NCI-H774 (cell line): ENCODE measurements at regions not wholly inside any gene's neighbourhood (a gene's known extent, or its start where the extent isn't known, plus 50 kb on each side); places are given as distances from the start of the nearest gene placed in this dataset.

Experiments used
- DNase-seq: peaks from one replicate; lab custom pipeline; 2025; lab: John Stamatoyannopoulos, UW

GRCh38 chr18:8944871-8945245, 157.6 kb upstream of the NDUFV2 start:
- no peak for DNase-seq

- no peak for DNase-seq
Measured at GRCh38 chr18:8945514-8945913, 157.0 kb upstream of the NDUFV2 start.

DNA sequence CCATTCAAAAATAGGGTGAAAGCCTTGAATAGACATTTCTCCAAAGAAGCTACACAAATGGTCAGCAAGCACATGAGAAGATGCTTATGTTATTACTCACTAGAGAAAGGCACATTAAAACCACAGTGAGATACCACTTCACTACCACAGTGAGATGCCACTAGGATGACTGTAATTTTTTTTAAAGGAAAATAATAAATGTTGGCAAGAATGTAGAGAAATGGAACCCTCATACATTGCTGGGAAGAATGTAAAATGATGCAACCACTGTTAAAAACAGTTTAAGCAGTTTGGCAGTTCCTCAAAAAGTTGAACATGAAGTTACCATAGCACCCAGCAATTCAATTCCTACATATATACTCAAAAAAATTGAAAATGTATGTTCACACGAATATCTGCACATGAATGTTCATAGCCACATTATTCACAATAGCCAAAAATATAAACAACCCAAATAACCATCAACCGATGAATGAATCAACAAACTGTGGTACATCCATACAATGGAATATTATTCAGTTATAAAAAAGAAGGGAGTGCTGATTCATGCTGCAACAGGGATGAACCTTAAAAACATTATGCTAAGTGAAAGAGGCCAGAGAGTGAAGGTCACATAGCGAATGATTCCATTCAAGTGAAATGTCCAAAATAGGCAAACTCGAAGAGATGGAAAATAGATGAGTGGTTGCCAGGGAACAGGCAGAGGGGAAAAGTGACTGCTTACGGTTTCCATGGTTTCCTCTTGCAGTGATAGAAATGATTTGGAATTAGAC, 156.2 kb upstream of the NDUFV2 start:
- no peak for DNase-seq

- no peak for DNase-seq
Measured at GRCh38 chr18:8947566-8947965, 154.9 kb upstream of the NDUFV2 start.

DNA sequence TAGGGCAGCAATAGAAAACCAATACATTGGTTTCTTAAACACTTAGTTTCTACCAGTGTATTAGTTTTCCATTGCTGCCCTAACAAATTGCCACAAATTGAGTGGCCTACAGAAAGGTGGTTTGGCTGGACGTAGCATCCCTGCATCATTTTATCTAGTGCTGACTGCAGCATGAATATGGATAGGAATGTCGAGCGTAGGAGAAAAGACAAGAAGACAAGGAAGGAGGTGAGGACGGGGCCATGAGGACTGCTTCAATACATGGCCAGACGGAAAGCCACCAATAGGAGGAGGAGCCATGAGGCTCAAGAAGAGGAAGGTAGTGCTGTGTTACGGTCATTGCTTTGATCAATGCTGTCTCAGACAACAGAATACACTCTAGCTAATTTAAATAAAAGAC, 154.5 kb upstream of the NDUFV2 start:
- DNase-seq = no peak

DNA sequence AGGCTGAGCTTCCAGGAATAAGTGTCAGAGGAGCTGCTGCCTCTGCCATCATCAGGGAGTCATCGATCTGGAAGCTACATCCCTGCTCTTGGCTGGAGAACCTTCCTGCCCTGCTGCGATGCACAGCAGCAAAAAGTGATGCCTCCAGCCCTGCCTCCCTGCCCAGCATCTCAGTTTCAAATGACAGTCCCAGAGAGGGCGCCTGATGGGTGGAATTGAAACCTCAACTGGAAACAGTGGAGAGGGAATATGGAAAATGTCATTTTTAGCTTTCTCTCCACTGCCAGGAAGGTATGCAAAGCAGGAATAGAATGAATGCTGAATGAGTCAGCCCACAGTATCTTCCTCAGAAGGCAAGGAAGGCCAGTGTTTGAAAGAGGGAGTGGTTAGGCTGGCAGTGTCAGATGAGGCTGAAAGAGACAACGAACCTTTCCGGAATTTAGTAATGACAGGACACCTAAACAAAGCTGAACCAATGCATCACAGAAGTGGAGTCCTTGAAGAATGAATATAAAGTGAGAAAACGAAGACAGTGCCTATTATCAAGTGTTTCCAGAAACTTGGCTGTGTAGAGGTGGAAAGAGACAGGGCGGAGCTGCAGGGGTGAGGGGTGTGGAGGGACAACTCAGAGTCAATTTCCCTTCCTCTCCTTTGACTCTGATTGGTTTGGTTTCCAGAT, 153.9 kb upstream of the NDUFV2 start:
- DNase-seq = no peak

GRCh38 chr18:8949206-8949605, 153.3 kb upstream of the NDUFV2 start:
- DNase-seq = no peak

DNA sequence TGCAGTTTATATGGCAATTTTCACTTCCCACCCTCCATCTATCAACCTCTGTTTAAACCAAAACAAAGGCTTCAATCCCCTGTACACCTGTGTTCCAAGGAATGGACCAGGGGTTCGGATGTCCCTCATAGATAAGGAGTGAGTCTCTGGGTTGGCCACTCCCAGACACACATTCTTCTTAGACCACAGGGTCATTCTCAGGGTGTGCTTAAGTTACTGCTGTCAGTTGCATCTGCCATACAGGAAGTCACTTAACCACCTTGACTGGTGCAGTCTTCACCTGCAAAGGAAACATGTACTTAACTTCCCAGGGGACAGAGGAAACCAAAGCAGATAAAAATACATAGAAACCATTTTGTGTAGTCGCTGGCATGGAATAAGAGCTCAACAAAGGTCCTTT, 151.0 kb upstream of the NDUFV2 start:
- no peak for DNase-seq

GRCh38 chr18:8952174-8952573, 150.3 kb upstream of the NDUFV2 start:
- DNase-seq = no peak

DNA sequence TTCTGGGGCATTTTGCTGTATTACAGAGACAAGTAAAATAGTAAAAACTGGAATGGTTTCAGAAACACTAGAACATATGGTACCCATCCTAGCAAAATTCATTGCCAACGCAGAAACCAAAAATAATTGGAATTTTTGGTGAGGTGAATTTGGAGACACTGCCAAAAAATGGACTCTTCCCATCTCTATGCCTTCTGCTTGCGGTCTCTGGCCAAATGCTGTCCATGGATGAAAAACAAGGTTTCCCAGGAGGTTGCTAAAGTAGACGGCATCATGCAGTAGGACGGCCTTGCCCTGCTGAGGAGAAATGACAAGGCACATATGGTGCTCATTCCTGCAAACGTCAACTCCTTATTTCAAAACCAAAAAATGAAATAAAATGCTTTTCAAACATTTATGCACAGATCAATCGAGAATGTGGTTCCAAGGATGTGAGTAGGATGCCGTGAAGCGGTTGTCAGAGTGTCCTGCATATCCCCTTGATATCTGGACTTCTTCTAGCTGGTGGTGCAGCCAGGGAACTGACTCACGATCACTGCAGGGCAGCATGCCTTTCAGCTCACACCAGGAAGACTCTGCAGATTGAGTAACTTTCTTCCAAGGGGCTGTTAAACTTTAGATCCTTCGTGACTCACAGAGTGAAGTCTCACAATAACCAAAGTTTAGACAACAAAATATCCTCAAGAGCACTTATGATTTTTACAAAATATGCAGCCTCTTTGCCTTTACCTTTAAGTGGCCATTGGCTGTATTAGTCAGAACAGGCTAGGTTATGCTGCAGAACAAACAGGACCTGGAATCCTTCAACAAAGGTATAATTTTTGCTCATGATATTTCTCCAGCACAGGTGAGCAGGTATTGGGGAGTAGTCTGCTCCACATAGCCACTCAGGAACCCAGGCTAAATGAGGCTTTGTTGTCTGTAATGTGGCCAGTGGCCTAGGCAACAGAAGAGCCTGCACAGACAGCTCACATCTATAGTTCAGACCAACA, 149.4 kb upstream of the NDUFV2 start:
- no peak for DNase-seq

GRCh38 chr18:8957731-8958130, 144.8 kb upstream of the NDUFV2 start:
- no peak for DNase-seq

DNA sequence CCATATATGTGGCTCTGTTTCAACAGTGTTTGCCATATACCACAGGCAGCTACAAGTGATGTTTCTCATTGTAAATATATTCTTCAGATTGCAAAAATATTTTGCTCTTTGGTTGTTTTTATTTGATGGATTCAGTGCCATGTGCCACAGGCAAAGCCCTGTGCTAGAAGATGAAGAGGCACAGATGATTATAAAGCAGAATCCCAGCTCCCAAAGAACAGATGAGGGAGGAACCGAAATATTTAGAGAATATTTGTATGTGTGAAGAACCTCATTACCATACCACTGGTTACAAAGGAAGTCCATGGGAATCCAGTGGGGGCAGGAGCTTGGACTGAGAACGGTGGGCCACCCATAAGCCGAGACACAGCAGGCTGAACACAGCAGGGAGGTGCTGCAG, 143.8 kb upstream of the NDUFV2 start:
- no peak for DNase-seq

DNA sequence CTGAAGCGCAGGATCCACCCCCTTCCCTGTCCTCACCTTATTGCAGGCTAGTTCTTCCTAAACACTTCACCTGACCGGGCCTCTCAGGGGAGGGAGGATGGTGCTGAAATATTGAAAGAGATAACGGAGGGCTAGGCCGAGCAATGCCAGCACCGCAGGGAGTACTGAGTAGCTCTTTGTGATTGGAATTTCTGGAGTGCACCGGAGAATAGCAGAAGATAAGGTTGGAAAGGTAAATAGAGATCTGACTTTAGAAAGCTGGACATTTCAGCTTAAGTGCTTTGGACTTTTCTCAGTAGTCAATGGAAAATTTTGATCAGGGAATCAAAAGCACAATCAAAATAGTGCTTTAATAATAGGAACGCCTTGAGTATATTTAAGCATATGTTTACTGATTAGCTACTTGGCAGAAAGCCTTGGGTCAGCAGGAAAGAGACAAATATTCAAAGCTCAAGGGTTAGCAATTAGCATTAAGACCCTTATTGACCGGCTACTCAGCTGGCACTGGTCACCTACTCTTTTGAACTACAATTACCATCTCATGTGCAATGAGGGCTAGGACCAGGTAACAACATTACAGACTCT, 142.9 kb upstream of the NDUFV2 start:
- DNase-seq = no peak

DNA sequence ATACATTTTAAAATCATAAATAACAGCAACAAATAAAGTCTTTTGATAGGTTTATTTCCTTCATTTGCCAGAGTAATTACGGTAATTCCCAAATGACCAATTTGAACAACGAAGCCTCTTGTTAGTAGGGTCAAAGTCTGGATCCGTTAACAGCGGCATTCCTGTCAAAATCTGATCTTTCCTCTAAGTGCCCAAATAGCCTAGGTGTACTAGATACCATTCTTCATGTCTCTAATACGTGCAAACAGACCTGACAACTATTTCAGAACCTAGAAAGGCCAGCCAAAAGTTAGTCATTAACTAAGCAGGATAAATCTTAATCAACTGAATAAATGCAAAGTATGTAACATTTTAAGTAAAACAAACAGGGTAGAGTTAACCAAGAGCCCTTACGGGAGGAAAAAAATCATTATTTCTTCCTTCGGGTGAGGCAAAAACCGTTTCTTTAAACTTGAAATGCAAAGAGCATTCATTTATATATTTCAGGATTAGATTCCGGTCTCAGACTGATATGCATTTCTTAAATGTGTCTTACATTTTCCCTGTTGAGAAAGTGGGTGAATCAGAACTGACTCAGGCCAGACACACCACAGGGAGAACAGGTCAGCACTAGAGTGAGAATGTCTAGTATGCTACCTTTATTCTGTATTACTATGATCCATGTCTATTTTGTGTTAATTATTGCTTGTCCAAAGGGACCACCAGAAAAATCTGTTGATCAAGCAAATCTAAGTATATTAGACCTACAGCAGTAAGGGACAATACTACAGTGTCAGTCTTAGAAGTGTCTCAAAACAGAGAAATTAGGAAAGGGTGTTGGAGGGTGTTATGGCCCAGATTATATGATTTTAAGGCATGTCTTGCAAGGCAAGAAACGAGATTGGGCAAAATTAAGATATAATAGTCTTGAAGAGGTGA, 141.5 kb upstream of the NDUFV2 start:
- DNase-seq = no peak

GRCh38 chr18:8962192-8962779, 140.2 kb upstream of the NDUFV2 start:
- DNase-seq = no peak

- no peak for DNase-seq
Measured at GRCh38 chr18:8962855-8963635, 139.5 kb upstream of the NDUFV2 start.

- DNase-seq = no peak
Measured at GRCh38 chr18:8963876-8964275, 138.6 kb upstream of the NDUFV2 start.

DNA sequence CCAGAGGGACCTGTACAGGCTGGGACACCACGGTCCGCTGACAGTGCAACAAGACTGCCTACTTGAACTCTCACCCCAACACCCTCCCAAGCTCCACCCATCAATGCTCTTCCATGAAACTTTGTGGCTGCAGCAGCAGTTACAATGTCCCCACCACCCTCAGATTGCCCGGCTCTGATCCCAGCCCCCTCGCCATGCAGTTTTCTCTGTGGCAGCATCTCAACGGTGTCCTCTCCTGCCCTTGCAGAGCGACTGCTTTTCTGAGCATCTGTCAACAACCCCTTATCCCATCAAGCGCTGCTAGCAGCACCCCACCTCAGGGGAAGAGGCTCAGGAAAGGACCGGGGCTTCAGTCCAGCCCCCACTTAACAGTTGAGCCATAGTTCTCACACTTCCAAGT, 137.1 kb upstream of the NDUFV2 start:
- DNase-seq = no peak

DNA sequence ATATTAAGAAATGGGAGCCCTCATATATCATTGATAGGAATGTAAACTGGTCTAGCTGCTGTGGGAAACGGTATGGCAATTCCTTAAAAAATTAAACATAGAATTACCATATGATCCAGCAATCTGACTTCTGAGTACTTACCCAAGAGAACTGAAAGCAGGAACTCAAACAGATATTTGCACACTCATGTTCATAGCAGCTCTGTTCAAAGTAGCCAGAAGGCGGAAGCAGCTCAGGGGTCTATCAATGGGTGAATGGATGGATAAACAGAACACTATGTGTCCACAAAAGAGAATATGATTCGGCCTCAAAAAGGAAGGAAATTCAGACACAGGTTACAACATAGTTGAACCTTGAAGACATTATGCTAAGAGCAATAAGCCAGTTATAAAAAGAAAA, 135.7 kb upstream of the NDUFV2 start:
- DNase-seq = no peak

DNA sequence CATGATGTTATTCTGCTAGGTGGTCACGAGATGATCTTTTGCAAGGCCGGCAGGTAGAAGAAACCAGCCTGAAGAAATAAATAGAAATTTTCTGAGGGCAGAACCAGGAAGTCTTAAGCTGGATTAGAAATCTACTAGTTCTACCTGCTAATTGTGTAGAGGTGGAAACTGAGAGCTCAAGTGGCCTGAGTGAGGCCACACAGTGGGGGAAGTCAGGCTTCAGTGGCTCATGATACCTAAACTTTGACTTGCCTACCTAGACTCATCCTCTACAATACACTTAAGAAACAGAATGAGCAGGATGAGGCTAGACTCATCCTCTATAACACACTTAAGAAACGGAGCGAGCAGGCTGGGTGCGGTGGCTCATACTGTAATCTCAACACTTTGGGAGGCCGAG, 134.9 kb upstream of the NDUFV2 start:
- DNase-seq = no peak
